ENCODE measurements at regions not wholly inside any gene's neighbourhood (a gene's known extent, or its start where the extent isn't known, plus 50 kb on each side); places are given as distances from the start of the nearest gene placed in this dataset.

DNA sequence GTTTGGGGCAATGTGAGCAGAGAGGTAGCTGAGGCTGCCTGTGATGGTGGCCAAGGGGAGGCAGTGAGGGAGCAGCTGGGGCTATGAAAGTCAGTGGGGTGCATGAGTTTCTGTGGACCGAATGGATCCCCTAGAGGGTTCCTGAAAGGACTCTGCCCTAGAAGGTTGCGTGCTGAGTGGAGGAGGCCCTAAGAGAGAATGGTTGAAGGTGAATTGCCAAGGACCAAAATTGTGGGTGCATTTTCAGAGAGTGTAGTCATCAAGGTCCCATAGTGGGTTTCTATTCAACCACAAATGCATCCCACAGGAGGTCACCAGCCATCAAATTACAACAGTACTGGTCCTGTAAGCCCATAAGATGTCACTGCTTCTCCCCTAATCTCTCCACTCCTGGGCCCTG lies 298.3 kb downstream of the CDK5RAP2 start:
- no peak overlapping the region for H3K27ac Mint-ChIP-seq
- H3K4me3 Mint-ChIP-seq: no peak overlapping the region
- H3K9me3 Mint-ChIP-seq: peaks cover 5 to 8% of the 10 kb centered on the region in 2 donors
- DNase-seq: no peak
- peaks cover 17 to 22% of the 10 kb centered on the region in 2 donors for H3K27me3 Mint-ChIP-seq
- no peaks in the 10 kb centered on the region for H3K4me1 Mint-ChIP-seq
- no peaks in the 10 kb centered on the region for H3K36me3 Mint-ChIP-seq
- no peak for ATAC-seq (replicated peaks)

DNA sequence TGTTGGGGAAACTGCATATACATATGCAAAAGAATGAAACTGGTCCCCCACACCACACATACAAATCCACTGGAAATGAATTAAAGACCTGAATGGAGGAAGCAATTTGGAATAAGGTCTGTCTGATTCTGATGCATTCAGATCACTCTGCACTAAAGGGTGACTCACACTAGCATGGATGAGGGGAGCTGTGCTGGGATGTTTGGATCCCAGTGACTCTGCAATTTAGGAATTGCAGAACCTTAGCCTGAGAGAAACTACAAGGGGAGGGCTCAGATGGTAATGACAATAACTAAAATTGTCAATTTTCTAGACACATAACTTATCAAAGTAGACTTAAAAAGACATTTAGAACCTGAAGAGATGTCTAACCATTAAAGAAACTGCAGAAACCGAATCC lies 312.0 kb downstream of the CDK5RAP2 start:
- no peak overlapping the region for H3K4me3 Mint-ChIP-seq
- no peaks in the 10 kb centered on the region for H3K4me1 Mint-ChIP-seq
- peaks cover 11 to 16% of the 10 kb centered on the region in 2 donors for H3K27me3 Mint-ChIP-seq
- peaks cover 0 to 4% of the 10 kb centered on the region in 2 donors for H3K36me3 Mint-ChIP-seq
- H3K27ac Mint-ChIP-seq: no peak overlapping the region
- ATAC-seq (replicated peaks) (no peak), DNase-seq (no peak)
- H3K9me3 Mint-ChIP-seq: peaks cover 9 to 25% of the 10 kb centered on the region in 2 donors

DNA sequence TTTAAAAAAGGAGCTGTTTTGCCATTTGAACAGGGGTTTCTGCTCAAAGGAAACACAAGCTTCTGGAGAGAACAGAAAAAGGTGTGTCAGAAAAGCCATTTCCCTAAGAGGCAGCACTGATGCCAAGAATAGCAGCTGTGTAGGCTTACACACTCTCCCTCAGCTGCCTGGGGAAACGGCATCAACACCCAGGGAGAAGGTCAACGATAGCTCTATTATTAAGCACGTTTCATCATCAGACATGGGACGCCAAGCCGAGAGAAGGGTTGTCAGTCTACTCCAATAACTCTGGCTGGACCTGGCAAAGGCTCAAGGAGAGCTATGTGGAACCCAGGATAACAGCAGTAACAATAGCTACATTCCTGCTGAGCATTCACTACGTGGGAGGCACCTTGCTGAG lies 314.2 kb downstream of the CDK5RAP2 start:
- Mint-ChIP-seq H3K9me3 (peaks cover 2 to 10% of the 10 kb centered on the region in 2 donors), H3K27ac (no peak overlapping the region), H3K4me1 (no peaks in the 10 kb centered on the region), H3K4me3 (no peak overlapping the region), H3K27me3 (peaks cover 11 to 15% of the 10 kb centered on the region in 2 donors), H3K36me3 (no peaks in the 10 kb centered on the region)
- DNase-seq (no peak), ATAC-seq (replicated peaks) (no peak)

GRCh38 chr9:120264528-120264927 lies 315.4 kb downstream of the CDK5RAP2 start:
- Mint-ChIP-seq H3K9me3 (peaks cover 2 to 4% of the 10 kb centered on the region in 2 donors), H3K27ac (no peak overlapping the region), H3K27me3 (peaks cover 14 to 15% of the 10 kb centered on the region in 2 donors), H3K4me3 (no peak overlapping the region), H3K36me3 (no peaks in the 10 kb centered on the region), H3K4me1 (no peaks in the 10 kb centered on the region)
- no peak for DNase-seq
- no peak for ATAC-seq (replicated peaks)

- Mint-ChIP-seq H3K4me1 (no peaks in the 10 kb centered on the region), H3K27ac (no peak overlapping the region), H3K4me3 (no peak overlapping the region), H3K9me3 (peaks cover 2 to 4% of the 10 kb centered on the region in 2 donors), H3K27me3 (peaks cover 20 to 21% of the 10 kb centered on the region in 2 donors), H3K36me3 (no peaks in the 10 kb centered on the region)
- DNase-seq: no peak
- ATAC-seq (replicated peaks): no peak
These were observed 316.1 kb downstream of the CDK5RAP2 start for GRCh38 chr9:120263836-120264235.

DNA sequence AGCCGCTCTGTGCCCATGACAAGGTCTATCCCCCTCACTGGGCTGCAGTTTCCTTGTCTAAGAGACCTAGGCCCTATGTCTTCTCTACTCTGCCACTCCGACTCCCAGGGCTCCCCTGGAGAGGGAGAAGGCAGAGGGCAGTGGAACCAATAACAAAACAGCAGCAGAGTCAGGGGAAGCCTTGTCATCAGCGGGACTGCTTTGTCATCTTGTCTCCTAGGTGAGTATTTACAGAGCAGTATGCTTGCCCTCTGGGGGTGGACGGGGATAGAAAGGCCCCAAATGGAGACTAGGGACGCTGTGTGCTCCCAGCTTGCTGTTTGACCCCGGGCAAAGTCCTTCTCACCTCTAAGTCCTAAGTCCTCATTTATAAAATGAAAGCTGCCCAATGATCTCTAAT lies 318.5 kb downstream of the CDK5RAP2 start:
- ATAC-seq (replicated peaks): no peak
- Mint-ChIP-seq H3K36me3 (no peaks in the 10 kb centered on the region), H3K4me1 (peaks cover 3 to 8% of the 10 kb centered on the region in 2 donors)

GRCh38 chr9:120259100-120259499 lies 320.9 kb downstream of the CDK5RAP2 start:
- H3K36me3 Mint-ChIP-seq: no peaks in the 10 kb centered on the region
- DNase-seq (no peak), ATAC-seq (replicated peaks) (peak; percentile 34 to 62)
- peaks cover 14 to 27% of the 10 kb centered on the region in 2 donors for H3K27me3 Mint-ChIP-seq
- peak overlapping the region; percentile 39 for H3K27ac Mint-ChIP-seq
- no peak overlapping the region for H3K4me3 Mint-ChIP-seq
- peaks cover 3 to 8% of the 10 kb centered on the region in 2 donors for H3K4me1 Mint-ChIP-seq
- peaks cover 0 to 7% of the 10 kb centered on the region in 2 donors for H3K9me3 Mint-ChIP-seq

More for the DNA sequence above, 318.5 kb downstream of the CDK5RAP2 start:
- DNase-seq: no peak
- Mint-ChIP-seq H3K27ac (no peak overlapping the region), H3K9me3 (peaks cover 2 to 4% of the 10 kb centered on the region in 2 donors), H3K27me3 (peaks cover 20 to 27% of the 10 kb centered on the region in 2 donors), H3K4me3 (no peak overlapping the region)

- Mint-ChIP-seq H3K4me1 (peaks cover 3 to 8% of the 10 kb centered on the region in 2 donors), H3K9me3 (peaks cover 0 to 9% of the 10 kb centered on the region in 2 donors), H3K27me3 (peaks cover 10 to 22% of the 10 kb centered on the region in 2 donors), H3K27ac (no peak overlapping the region), H3K4me3 (no peak overlapping the region), H3K36me3 (no peaks in the 10 kb centered on the region)
- DNase-seq: no peak
- peak; percentile 45 to 71 for ATAC-seq (replicated peaks)
These were observed 321.9 kb downstream of the CDK5RAP2 start for GRCh38 chr9:120258096-120258495.

GRCh38 chr9:120257483-120257882 lies 322.5 kb downstream of the CDK5RAP2 start:
- Mint-ChIP-seq H3K27ac (no peak overlapping the region), H3K36me3 (no peaks in the 10 kb centered on the region), H3K9me3 (peaks cover 0 to 9% of the 10 kb centered on the region in 2 donors), H3K27me3 (peaks cover 13 to 22% of the 10 kb centered on the region in 2 donors), H3K4me3 (no peak overlapping the region), H3K4me1 (peaks cover 3 to 8% of the 10 kb centered on the region in 2 donors)
- DNase-seq (no peak), ATAC-seq (replicated peaks) (peak in 1 of 2 donors; percentile 38)

- H3K36me3 Mint-ChIP-seq: no peaks in the 10 kb centered on the region
- peaks cover 3 to 8% of the 10 kb centered on the region in 2 donors for H3K4me1 Mint-ChIP-seq
- peaks cover 18 to 22% of the 10 kb centered on the region in 2 donors for H3K27me3 Mint-ChIP-seq
- H3K27ac Mint-ChIP-seq: no peak overlapping the region
- DNase-seq: no peak
- no peak overlapping the region for H3K4me3 Mint-ChIP-seq
- no peak for ATAC-seq (replicated peaks)
- H3K9me3 Mint-ChIP-seq: peaks cover 1 to 9% of the 10 kb centered on the region in 2 donors
These were observed 323.8 kb downstream of the CDK5RAP2 start for GRCh38 chr9:120256146-120256545.

DNA sequence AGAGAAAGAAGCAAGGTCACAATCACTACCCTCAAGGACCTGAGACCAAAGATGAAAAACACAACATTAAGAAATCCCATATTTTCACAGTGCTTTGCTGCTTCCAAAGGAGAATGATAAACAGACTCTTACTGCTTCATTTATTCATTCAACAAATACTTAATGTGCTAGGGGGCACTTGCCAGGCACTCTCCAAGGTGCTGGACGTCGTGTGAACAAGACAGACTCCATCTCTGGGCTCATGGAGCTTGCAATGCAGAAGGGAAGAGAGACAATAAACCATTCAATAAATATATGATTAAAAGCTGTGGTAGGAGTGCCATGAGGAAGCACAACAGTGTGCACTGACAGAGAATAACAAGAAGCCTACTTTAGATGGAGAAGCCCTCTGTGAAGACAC lies 327.7 kb downstream of the CDK5RAP2 start:
- Mint-ChIP-seq H3K9me3 (peaks cover 4 to 9% of the 10 kb centered on the region in 2 donors), H3K27me3 (peaks cover 7 to 13% of the 10 kb centered on the region in 2 donors), H3K36me3 (no peaks in the 10 kb centered on the region), H3K4me1 (no peaks in the 10 kb centered on the region), H3K27ac (no peak overlapping the region), H3K4me3 (no peak overlapping the region)
- DNase-seq (no peak), ATAC-seq (replicated peaks) (no peak)

GRCh38 chr9:120242116-120242811 lies 337.7 kb downstream of the CDK5RAP2 start:
- no peak for DNase-seq
- H3K9me3 Mint-ChIP-seq: peaks cover 4 to 8% of the 10 kb centered on the region in 2 donors
- H3K27ac Mint-ChIP-seq: no peak overlapping the region
- ATAC-seq (replicated peaks): no peak
- no peaks in the 10 kb centered on the region for H3K36me3 Mint-ChIP-seq
- H3K4me3 Mint-ChIP-seq: no peak overlapping the region
- H3K4me1 Mint-ChIP-seq: no peaks in the 10 kb centered on the region
- H3K27me3 Mint-ChIP-seq: peaks cover 0 to 5% of the 10 kb centered on the region in 2 donors

GRCh38 chr9:120236596-120236995 lies 343.4 kb downstream of the CDK5RAP2 start:
- no peaks in the 10 kb centered on the region for H3K36me3 Mint-ChIP-seq
- H3K27me3 Mint-ChIP-seq: peaks cover 4 to 7% of the 10 kb centered on the region in 2 donors
- H3K27ac Mint-ChIP-seq: no peak overlapping the region
- peaks cover 0 to 6% of the 10 kb centered on the region in 2 donors for H3K9me3 Mint-ChIP-seq
- no peak overlapping the region for H3K4me3 Mint-ChIP-seq
- no peaks in the 10 kb centered on the region for H3K4me1 Mint-ChIP-seq
- DNase-seq (no peak), ATAC-seq (replicated peaks) (no peak)

- Mint-ChIP-seq H3K27ac (no peak overlapping the region), H3K9me3 (peaks cover 0 to 6% of the 10 kb centered on the region in 2 donors), H3K4me1 (no peaks in the 10 kb centered on the region), H3K36me3 (no peaks in the 10 kb centered on the region), H3K27me3 (peaks cover 4 to 7% of the 10 kb centered on the region in 2 donors), H3K4me3 (no peak overlapping the region)
- DNase-seq: no peak
- ATAC-seq (replicated peaks): no peak
These were observed 344.9 kb downstream of the CDK5RAP2 start for GRCh38 chr9:120235081-120235480.

- no peak for ATAC-seq (replicated peaks)
- H3K27me3 Mint-ChIP-seq: peaks cover 0 to 3% of the 10 kb centered on the region in 2 donors
These were observed 349.7 kb downstream of the CDK5RAP2 start for GRCh38 chr9:120230227-120230626.

More at GRCh38 chr9:120230227-120230626, 349.7 kb downstream of the CDK5RAP2 start:
- no peak overlapping the region for H3K4me3 Mint-ChIP-seq
- no peak overlapping the region for H3K27ac Mint-ChIP-seq
- H3K9me3 Mint-ChIP-seq: peaks cover 0 to 3% of the 10 kb centered on the region in 2 donors
- H3K36me3 Mint-ChIP-seq: no peaks in the 10 kb centered on the region
- no peak for DNase-seq
- no peaks in the 10 kb centered on the region for H3K4me1 Mint-ChIP-seq
